ENCODE measurements at regions not wholly inside any gene's neighbourhood (a gene's known extent, or its start where the extent isn't known, plus 50 kb on each side); places are given as distances from the start of the nearest gene placed in this dataset.

GRCh38 chr5:167107684-167108083 is 1183.8 kb upstream of the WWC1 start:
- TF ChIP-seq EZH2 (IDR thresholded peaks at IDR 0.05; ENCODE audit: borderline replicate concordance, insufficient read depth, low read depth, low read length, poor library complexity, severe bottlenecking): no peak
- no peak for TF ChIP-seq CTCF (IDR thresholded peaks at IDR 0.05)
